IPS DF 6.9 (cell line): ENCODE measurements at regions not wholly inside any gene's neighbourhood (a gene's known extent, or its start where the extent isn't known, plus 50 kb on each side); places are given as distances from the start of the nearest gene placed in this dataset.

Experiments used
- DNase-seq: peaks from one replicate; pipeline ENCODE4 v3.0.0-alpha.2; 2013; ENCODE audit warnings: low read depth, low spot score
- H3K27ac ChIP-seq: one replicate; pipeline ENCODE4 v1.5.1; 2013; ENCODE audit warnings: low read length, control low read depth
- H3K27me3 ChIP-seq: 2 replicates; pipeline ENCODE4 v1.6.1; 2013; ENCODE audit warnings: mild to moderate bottlenecking, low read length; ENCODE audit not compliant: control insufficient read depth, insufficient read depth
- H3K36me3 ChIP-seq: 2 replicates; pipeline ENCODE4 v1.6.1; 2013; ENCODE audit warnings: low read length; ENCODE audit not compliant: control insufficient read depth, insufficient read depth
- H3K4me1 ChIP-seq: 2 replicates; pipeline ENCODE4 v1.6.1; 2013; ENCODE audit warnings: low read length; ENCODE audit not compliant: control insufficient read depth, insufficient read depth
- H3K4me3 ChIP-seq: 2 replicates; pipeline ENCODE4 v1.5.1; 2013; ENCODE audit warnings: mild to moderate bottlenecking, low read length
- H3K9me3 ChIP-seq: 2 replicates; pipeline ENCODE4 v1.6.1; 2013; ENCODE audit warnings: low read length, inconsistent platforms; ENCODE audit not compliant: control insufficient read depth, insufficient read depth
- WGBS: extraction: QIAGEN DNeasy Blood & Tissue Kit; methylation state at CpG from one replicate; pipeline ENCODE4 v1.1.7; 2013; ENCODE audit warnings: mixed read lengths, missing lambda C conversion rate; ENCODE audit not compliant: insufficient read length, insufficient coverage; 5-methylcytosine and 5-hydroxymethylcytosine counted together

GRCh38 chr21:36544545-36544944 is 64.6 kb upstream of the CLDN14 start:
- no peak overlapping the region for H3K27ac ChIP-seq
- H3K9me3 ChIP-seq: no peaks in the 10 kb centered on the region
- peaks cover 1% of the 10 kb centered on the region for H3K4me1 ChIP-seq
- H3K4me3 ChIP-seq: no peak overlapping the region
- no peaks in the 10 kb centered on the region for H3K36me3 ChIP-seq
- no CpG with 5 or more reads among the region's 9 CpGs for WGBS
- no peaks in the 10 kb centered on the region for H3K27me3 ChIP-seq
- DNase-seq: no peak

- no peaks in the 10 kb centered on the region for H3K9me3 ChIP-seq
- H3K4me1 ChIP-seq: peaks cover 4% of the 10 kb centered on the region
- no peaks in the 10 kb centered on the region for H3K27me3 ChIP-seq
- no CpG with 5 or more reads among the region's 6 CpGs for WGBS
- no peak overlapping the region for H3K4me3 ChIP-seq
- no peak overlapping the region for H3K27ac ChIP-seq
- DNase-seq: no peak
- no peaks in the 10 kb centered on the region for H3K36me3 ChIP-seq
Observed at GRCh38 chr21:36545776-36546511, 66.0 kb upstream of the CLDN14 start.

GRCh38 chr21:36547464-36547863 is 67.5 kb upstream of the CLDN14 start:
- no CpG with 5 or more reads among the region's 14 CpGs for WGBS
- Histone ChIP-seq H3K27me3 (no peaks in the 10 kb centered on the region), H3K36me3 (no peaks in the 10 kb centered on the region), H3K9me3 (no peaks in the 10 kb centered on the region), H3K4me3 (no peak overlapping the region), H3K27ac (no peak overlapping the region), H3K4me1 (peaks cover 4% of the 10 kb centered on the region)
- no peak for DNase-seq

- Histone ChIP-seq H3K36me3 (no peaks in the 10 kb centered on the region), H3K9me3 (no peaks in the 10 kb centered on the region), H3K4me3 (no peak overlapping the region), H3K27me3 (no peaks in the 10 kb centered on the region), H3K27ac (no peak overlapping the region), H3K4me1 (peaks cover 4% of the 10 kb centered on the region)
- no peak for DNase-seq
- no CpG with 5 or more reads among the region's 3 CpGs for WGBS
Observed at GRCh38 chr21:36548866-36549265, 68.9 kb upstream of the CLDN14 start.

GRCh38 chr21:36549470-36549869 is 69.5 kb upstream of the CLDN14 start:
- DNase-seq: no peak
- WGBS: no CpG with 5 or more reads among the region's 7 CpGs
- Histone ChIP-seq H3K4me3 (no peak overlapping the region), H3K27ac (no peak overlapping the region), H3K27me3 (no peaks in the 10 kb centered on the region), H3K9me3 (no peaks in the 10 kb centered on the region), H3K36me3 (no peaks in the 10 kb centered on the region), H3K4me1 (peaks cover 4% of the 10 kb centered on the region)

GRCh38 chr21:36550761-36551160 is 70.8 kb upstream of the CLDN14 start:
- H3K36me3 ChIP-seq: no peaks in the 10 kb centered on the region
- H3K27ac ChIP-seq: no peak overlapping the region
- no peaks in the 10 kb centered on the region for H3K27me3 ChIP-seq
- no peak overlapping the region for H3K4me3 ChIP-seq
- H3K9me3 ChIP-seq: no peaks in the 10 kb centered on the region
- no CpG with 5 or more reads among the region's 7 CpGs for WGBS
- DNase-seq: no peak
- peaks cover 4% of the 10 kb centered on the region for H3K4me1 ChIP-seq

- no CpG with 5 or more reads among the region's 4 CpGs for WGBS
- H3K4me1 ChIP-seq: peaks cover 4% of the 10 kb centered on the region
- DNase-seq: no peak
- H3K27me3 ChIP-seq: no peaks in the 10 kb centered on the region
- no peak overlapping the region for H3K4me3 ChIP-seq
- no peak overlapping the region for H3K27ac ChIP-seq
- H3K9me3 ChIP-seq: no peaks in the 10 kb centered on the region
- H3K36me3 ChIP-seq: no peaks in the 10 kb centered on the region
Observed at GRCh38 chr21:36551321-36551720, 71.4 kb upstream of the CLDN14 start.

GRCh38 chr21:36551731-36552433 is 72.0 kb upstream of the CLDN14 start:
- WGBS: no CpG with 5 or more reads among the region's 10 CpGs
- H3K27me3 ChIP-seq: no peaks in the 10 kb centered on the region

GRCh38 chr21:36552434-36552785 is 72.5 kb upstream of the CLDN14 start:
- no peaks in the 10 kb centered on the region for H3K9me3 ChIP-seq
- no peaks in the 10 kb centered on the region for H3K27me3 ChIP-seq
- H3K36me3 ChIP-seq: no peaks in the 10 kb centered on the region
- H3K4me3 ChIP-seq: no peak overlapping the region
- DNase-seq: no peak
- H3K4me1 ChIP-seq: peaks cover 4% of the 10 kb centered on the region
- H3K27ac ChIP-seq: no peak overlapping the region

More at GRCh38 chr21:36551731-36552433, 72.0 kb upstream of the CLDN14 start:
- Histone ChIP-seq H3K4me1 (peaks cover 4% of the 10 kb centered on the region), H3K9me3 (no peaks in the 10 kb centered on the region), H3K27ac (no peak overlapping the region), H3K4me3 (no peak overlapping the region), H3K36me3 (no peaks in the 10 kb centered on the region)
- DNase-seq: no peak

- DNase-seq: no peak
- Histone ChIP-seq H3K4me3 (no peak overlapping the region), H3K9me3 (no peaks in the 10 kb centered on the region), H3K27me3 (no peaks in the 10 kb centered on the region), H3K36me3 (no peaks in the 10 kb centered on the region), H3K4me1 (peaks cover 4% of the 10 kb centered on the region), H3K27ac (no peak overlapping the region)
- no CpG with 5 or more reads among the region's 6 CpGs for WGBS
Observed at GRCh38 chr21:36553406-36553805, 73.5 kb upstream of the CLDN14 start.
